Right forelimb (tissue), 1 donor: ENCODE measurements at regions not wholly inside any gene's neighbourhood (a gene's known extent, or its start where the extent isn't known, plus 50 kb on each side); places are given as distances from the start of the nearest gene placed in this dataset.
A peak's percentile ranks its signal among the peaks of the same experiment; 100 is the strongest.

Experiments
- DNase-seq: peaks from one replicate; pipeline ENCODE4 v3.0.0-alpha.2; 2018

GRCh38 chr11:27287205-27287604 lies 75.8 kb downstream of the CCDC34 start:
- no peak for DNase-seq

- no peak for DNase-seq
These were observed 77.3 kb downstream of the CCDC34 start for GRCh38 chr11:27285761-27286160.

DNA sequence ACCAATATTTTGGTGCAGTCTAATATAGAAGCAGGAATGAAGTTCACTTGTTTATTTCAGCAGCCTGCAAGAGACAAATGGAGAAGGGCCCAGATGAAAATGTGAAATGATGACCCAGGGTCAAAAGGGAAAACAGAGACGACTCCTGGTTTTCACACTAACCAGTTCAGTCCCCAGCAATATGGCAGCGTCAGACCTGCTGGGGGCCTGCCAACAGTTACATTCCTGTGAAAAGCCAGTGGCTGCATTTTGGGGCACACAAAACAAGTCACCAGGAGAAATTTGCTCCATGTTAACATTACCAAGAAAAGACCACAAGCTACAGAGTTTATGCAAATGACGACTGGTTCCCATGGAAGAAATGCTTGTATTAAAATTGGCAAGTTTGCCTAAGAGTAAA lies 80.2 kb downstream of the CCDC34 start:
- no peak for DNase-seq

- DNase-seq, result peak; percentile 66
These were observed 81.0 kb downstream of the CCDC34 start for GRCh38 chr11:27281740-27282590.

DNA sequence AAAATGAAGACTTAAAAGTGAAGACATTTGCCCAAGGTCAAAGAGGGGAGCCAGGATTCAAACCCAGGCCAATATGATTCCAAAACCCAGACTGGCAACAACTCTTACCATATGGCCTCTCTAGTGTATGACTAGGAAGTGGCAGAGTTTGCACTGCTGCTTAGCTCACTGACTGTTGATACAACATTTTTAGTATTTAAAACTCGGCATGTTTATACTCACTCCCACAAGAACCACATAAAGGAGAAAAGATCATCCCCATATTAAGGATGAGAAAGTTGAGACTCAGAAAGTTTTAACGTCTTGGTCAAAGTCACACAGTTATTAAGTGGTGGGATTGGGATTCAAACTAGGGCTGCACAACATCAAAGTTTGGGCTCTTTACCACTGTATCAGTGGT lies 81.7 kb downstream of the CCDC34 start:
- DNase-seq, result no peak

DNA sequence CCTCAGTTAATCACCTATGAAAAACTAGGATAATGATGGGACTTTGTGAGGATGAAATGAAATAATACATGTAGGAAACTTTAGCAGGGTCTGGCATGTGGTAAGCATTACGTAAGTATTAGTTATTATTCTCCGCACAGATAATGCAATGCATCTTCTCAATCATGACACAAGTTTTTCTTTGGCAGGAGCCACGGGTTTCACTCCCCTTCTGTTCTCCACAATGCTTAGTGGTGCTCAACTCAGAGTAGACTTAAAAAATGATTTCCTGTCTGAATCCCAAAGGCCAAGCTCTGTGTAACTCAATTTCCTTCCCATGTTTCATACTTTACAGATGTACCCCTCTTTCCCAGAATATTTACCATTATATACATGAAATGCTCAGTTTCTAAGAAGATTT lies 82.9 kb downstream of the CCDC34 start:
- no peak for DNase-seq

GRCh38 chr11:27279460-27279859 lies 83.6 kb downstream of the CCDC34 start:
- no peak for DNase-seq

DNA sequence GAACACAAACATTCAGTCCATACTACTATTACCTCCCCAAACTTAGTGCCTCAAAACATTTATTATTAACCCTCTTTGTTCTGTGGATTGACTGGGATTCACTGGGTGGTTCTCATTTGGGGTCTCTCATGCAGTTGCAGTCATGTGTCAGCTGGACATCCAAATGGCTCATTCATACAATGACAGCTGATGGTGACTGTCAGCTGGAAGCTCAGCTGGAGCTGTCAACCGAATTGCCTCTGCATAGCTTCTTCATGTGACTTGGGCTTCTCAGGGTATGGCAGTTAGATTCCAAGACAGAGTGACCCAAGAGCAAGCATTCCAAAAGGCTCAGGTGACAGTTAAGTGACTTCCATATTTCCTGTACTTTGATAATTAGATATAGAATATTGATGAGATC lies 85.2 kb downstream of the CCDC34 start:
- DNase-seq, result no peak

GRCh38 chr11:27276141-27276540 lies 86.9 kb downstream of the CCDC34 start:
- no peak for DNase-seq

DNA sequence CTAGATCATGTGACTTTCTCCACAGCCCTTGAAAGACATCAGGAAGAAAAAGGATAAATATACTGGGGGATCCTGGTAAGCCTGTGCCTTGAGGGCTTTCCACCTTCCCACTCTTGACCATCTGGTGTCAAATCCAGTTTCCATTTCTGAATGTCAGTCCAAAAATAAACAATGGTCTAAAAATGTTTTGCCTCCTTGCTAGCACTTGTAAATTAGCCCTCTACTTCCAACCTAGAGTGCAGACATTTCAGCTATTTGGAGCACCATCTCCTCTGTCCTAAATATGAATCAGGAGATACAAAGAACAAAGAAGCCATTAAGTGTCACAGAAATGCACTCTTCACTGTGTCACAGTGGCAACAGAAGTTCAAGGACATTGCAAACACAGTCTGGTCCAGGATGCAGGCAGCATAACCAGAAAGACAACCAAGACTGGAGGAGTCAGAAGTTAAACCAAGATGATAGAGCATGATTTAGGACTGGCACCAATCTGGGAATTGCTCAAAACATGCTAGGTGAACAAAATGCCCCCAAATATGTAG lies 88.1 kb downstream of the CCDC34 start:
- no peak for DNase-seq

GRCh38 chr11:27266125-27266524 lies 96.9 kb downstream of the CCDC34 start:
- no peak for DNase-seq

- DNase-seq, result no peak
These were observed 99.0 kb downstream of the CCDC34 start for GRCh38 chr11:27263986-27264385.

- DNase-seq, result no peak
These were observed 100.0 kb downstream of the CCDC34 start for GRCh38 chr11:27263046-27263445.

- no peak for DNase-seq
These were observed 107.6 kb downstream of the CCDC34 start for GRCh38 chr11:27255447-27255828.

DNA sequence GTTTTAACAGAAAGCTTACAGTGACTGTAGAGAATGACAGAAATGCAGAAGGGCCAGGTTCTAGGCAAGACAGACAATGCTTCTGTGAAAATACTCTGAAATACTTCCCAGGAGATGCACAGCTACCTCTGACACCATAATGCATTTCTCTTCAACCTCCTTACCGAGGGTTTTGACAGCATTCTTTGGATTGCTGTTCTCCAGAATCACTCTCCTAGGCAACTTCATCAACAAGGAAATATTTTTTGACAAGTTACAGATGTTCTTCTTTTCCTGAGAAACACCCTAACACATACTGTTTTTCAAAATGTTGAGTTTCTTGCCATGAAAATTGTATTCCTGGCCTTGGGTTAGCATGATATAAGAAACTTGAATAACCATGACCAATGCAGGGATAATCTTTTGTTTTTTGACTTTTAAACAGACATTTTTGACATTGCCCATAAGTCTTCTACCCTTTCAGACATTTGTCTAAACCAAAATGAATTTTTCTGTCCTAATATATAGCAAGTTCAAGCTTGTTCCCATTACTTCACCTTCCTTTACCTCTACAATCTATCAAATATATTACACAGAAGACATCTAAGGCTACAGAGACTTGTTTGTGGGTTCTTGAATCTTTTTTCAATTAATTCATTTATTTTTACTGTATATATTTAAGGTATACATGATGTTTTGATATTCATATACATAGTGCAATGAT lies 108.1 kb downstream of the CCDC34 start:
- DNase-seq, result no peak

GRCh38 chr11:27253224-27253623 lies 109.8 kb downstream of the CCDC34 start:
- DNase-seq, result no peak

- no peak for DNase-seq
These were observed 111.9 kb downstream of the CCDC34 start for GRCh38 chr11:27250867-27251665.

DNA sequence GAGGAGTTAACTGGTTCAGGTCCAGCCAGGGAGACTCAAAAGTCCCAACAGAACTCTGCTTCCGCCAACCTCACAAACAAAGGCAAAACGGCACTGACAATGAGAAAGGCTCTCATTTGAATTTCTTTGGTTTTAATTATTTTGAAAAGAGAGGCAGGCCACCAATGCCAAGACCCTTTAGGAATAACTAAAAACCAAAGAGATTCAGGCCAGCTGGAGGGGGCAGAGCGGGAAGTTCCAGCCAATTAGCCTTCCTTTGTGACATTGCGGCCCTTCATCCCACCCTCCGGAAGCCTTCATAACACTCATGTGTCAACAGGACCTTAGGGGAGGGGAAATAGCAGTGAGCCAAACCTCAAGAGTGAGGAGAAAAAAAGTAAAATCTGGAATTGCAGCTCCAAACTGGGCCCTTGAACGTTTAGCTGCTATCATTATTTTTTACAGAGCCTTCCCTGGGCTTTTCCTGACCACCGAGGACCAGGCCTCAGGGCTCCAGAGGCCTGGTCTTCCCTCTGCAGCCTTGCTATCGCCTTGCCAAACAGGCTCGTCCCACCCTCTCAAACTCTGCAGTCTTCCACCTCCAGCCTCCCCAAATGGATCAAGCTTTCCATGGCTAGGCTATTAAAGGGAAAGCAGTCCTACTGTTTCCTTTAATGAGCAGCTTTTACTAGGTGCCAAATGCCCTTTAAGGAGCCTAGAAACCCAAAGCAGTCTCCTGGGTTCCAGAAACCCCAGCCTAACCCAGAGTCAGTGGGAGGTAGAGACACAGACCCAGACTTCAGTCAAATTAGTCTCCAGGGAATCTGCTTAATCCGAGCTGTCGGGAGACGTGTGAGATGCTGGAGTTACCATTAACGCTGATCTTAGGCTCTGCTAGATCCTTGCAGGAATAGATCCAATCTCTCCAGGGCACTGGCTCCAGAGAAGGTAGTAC lies 114.2 kb downstream of the CCDC34 start:
- no peak for DNase-seq

GRCh38 chr11:27247660-27248059 lies 115.4 kb downstream of the CCDC34 start:
- DNase-seq, result no peak

DNA sequence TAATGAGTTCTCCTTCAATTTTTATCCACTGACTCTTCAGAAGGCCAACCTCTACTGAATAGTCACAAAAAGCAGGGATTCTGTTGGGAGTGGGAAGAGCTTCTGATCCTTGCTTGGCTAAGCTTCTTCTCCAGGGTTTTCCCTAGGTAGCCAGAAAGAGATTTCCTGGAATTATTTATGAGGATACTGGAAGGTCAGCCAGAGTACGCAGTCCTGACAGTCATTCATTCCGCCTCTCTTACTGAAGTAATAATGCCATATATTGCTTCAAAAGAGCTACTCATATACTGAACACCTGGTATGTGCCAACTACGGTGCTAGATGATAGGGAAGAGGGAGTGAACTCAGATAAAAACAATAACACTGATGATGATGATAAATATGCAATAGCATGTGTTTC lies 116.1 kb downstream of the CCDC34 start:
- no peak for DNase-seq

- no peak for DNase-seq
These were observed 118.1 kb downstream of the CCDC34 start for GRCh38 chr11:27244900-27245299.

GRCh38 chr11:27242591-27242990 lies 120.4 kb downstream of the CCDC34 start:
- no peak for DNase-seq
